Colon (tissue), 2 donors: ENCODE measurements at regions not wholly inside any gene's neighbourhood (a gene's known extent, or its start where the extent isn't known, plus 50 kb on each side); places are given as distances from the start of the nearest gene placed in this dataset.

Source experiments
- FAIRE-seq: peaks from 2 replicates; lab custom pipeline; 2012; peaks lifted over from hg19 to GRCh38; lab: Jason Lieb, UNC
- donor health status: control.
- donor health status: control.

DNA sequence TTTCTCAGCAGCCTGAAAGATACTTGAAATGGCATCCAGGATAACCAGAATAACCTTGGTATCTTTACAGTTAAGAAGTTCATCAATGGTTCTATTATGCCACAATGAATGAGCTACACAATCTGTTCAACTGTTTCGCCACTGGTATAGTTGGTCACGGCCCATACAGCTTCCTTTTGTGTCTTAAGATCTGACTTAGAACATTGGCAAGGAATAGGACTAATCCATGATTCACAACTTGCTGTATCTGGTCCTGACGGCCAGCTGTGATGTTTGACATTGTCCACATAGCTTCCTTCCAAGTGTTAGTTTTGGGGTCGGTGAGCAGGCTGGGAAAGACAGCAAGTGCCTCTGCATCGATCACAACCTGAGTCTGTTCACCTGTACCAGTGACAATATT is 113.3 kb upstream of the RAD23B start:
- FAIRE-seq = no peak

DNA sequence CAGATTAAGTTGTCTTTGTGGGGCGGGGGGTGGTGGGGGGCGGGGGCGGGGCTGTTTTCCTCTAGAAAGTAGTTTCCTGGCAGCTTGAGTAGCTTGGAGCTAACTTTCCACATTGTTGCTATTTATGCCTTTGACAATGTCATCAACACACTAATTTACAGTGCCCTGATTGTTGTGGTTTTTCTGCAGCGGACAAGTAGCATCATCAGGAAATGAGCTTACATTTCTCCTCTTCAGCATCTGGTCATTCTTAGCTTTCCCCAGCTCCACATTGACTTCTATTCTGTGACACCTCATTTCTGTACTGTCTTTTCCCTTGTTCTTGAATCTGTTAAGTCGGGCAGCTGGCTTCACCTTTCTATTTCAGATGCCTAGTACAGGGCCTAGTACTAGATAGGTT is 112.3 kb upstream of the RAD23B start:
- FAIRE-seq = no peak

DNA sequence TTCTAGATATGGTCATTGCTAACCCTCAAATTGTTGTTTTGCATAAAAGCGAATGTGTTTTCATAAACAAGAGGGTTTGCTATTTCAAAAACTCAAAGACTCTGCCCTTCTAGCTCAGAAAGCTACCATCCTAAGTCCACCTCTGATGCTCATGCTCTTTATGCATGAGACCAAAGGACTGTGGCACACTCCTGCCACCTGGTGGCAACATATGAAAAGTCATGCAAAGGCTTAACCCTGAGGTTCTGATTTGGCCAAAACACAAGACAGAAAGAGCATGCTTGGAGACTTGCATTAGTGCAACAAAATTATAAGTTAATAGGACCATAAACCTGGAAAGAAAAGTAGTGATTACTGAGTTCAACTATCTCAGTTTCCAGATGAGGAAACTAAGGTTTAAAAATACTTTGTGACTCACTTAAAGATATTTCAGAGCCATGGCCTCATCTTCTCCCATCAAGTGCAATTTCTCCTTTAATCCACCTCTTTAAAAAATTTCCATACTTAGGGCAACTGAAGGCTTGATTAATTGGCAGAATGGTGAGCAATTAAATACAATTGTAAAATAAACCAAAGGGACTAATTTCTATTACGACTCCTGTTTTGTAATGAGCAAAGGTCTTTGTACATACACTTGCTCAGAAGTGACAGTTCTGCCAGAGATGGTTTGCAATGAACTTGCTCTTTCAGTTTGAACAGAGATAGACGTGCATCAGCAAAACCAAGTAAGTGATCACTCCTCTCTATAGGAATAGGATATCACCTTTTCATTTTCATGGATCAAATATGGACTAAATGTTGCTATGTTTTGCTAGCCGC is 110.7 kb upstream of the RAD23B start:
- FAIRE-seq = no peak

DNA sequence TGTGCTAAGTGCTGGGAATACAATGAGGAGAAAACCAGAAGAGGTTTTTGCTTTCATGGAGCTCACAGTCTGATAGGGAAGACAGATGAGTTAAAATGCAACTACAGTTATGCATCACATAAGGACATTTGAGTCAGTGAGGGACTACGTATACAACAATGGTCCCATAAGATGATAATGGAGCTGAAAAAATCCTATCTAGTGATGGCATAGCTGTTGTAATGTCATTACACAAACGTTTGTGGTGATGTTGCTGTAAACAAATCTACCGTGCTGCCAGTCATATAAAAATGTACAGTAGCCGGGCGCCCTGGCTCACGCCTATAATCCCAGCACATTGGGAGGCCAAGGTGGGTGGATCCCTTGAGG is 110.1 kb upstream of the RAD23B start:
- no peak for FAIRE-seq

DNA sequence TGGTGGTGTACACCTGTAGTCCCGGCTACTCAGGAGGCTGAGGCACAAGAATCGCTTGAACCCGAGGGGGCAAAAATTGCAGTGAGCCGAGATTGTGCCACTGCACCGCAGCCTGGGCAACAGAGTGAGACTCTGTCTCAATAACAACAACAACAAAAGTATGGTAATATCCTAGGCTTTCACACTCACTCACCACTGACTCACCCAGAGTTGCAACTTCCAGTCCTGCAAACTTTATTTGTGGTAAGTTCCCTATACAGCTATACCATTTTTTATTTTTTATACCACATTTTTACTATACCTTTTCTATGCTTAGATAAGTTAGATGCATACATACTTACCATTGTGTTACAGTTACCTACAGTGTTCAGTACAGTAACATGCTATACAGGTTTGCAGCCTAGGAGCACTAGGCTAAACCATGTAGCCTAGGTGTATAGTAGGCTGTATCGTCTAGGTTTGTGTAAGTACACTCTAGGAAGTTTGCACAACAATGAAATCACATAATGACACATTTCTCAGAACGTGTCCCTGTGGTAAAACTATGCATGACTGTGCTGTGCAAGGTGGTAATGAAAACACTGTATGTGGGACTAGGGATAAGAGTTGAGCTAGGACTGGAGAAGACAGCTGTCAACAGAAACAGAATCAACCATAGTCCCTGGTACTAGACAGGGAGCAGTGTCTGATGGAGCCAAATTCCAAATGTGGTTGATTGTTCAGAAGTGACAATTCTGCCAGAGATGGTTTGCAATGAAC is 109.5 kb upstream of the RAD23B start:
- FAIRE-seq = no peak

DNA sequence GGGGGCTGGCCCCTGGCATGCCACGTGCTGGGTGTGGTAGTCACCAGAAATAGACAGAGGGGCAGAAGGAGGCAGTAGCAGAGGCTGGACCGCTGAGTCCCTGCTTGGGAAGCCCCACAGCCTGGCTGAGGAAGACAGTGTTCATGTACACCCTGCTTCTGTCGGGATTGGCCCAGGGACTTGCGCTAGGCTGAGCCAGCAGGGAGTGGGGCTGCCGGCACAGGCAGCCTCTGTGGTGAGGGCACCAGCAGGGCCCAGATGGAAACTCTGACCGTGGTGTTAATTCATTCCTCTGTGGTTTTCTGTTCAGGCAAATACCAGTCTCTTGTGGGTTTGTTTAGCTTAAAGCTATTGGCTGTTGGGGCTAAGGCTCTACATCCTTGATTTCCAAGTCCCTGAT is 108.6 kb upstream of the RAD23B start:
- no peak for FAIRE-seq

DNA sequence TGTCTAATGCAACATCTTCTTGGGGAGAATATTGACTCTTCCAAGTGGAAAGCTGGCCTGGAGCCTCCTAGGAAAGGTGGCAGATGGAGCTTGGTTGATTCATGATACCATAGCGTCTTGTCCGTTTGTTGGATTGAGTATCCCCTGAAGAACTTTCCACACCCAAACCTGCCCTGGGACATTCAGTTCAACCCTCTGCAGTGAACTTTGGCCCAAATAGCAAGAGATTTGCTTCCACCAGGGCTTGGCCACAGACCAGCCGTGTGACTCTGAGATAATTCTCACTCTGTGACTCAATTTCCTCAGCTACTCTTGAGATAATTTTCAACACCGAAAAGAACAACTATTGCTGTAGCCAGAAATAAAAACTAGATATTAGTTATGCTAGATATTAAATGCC is 108.0 kb upstream of the RAD23B start:
- no peak for FAIRE-seq

DNA sequence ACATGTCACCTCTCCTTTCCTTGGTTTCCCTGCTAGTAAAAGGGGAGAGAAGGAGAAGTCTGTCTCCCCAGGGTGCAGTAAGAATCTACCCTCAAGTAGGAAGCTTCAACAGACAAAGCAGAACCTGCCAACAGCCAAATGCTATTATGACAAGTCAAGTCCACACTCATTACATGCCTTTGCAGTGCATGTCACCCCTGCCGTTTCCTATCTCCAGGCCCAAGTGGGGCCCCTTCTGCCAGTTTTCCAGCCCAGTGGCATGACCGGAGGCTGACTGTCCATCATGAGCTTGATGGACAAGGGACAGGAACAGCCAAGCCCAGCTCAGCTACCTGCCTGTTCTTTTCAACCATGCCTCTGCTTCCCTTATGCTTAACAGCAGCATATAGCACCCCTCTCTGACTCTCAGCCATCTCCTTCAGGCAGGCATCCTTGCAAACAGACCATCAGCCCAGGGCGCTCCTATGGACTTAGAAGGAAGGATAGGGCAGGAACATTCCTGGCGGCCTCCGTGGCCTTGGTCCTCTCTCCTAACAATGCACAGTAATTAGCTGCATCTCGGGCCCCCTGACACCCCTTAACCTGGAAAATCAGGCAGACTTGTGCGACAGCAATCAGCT is 107.2 kb upstream of the RAD23B start:
- FAIRE-seq = no peak

DNA sequence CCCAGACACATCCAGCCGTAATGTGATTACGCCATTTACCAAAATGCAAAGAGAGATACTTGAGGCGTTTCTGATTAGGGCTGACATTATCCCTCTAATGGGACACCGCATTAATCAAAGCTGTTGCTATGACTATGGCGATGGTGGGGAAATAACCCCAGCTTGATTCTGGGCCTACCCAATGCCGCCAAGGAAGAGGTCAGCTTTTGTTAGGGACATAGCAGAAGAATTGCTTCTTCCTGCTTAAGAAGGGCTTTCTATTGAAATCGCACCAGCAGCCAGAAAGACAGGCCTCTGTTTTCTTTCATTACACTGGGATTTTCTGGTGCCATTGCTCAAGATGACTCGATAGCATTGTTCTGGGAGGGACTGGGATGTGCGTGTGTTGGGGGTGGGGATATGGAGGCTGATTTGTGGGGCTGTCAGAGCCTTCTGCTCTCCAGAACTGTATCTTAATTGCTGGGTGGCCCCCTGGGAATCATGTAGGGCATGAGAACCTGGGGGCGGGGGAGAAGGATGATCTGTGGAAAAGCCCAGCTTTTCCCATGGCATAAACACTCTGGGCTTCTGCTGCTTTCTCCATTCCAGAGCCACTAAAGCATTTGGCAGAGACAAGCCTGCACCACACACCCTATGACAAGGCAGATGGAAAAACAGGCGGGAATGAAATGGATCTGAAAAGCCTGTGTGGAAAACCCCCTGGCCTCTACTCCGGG is 106.5 kb upstream of the RAD23B start:
- no peak for FAIRE-seq

DNA sequence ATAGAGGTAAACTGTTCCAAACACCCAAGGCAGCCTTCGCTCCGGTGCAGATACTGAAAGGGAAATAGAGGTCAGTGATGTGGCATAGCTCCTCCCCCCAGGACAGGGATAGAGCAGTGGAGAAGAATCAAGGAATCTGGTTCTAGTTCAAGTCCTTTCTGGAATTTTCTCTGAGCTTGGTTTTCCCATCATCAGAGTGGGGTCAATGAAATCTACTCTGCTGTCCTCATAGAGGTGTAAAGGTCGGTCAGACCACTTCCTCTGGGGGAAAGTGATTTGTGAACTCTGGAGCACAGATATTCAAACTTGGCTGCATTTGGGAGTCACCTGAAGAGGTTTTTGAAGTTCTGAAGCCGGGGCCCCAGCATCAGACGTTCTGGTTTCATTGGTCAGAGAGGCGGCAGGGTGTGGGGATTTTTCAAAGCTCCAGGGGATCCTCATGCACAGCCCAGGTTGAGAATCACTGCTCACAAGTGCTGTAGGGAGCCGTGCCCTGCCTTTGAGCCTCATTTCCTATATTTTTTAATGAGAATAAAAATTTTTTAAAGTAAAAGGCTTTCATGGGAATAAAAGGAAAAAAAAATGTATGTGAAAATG is 105.7 kb upstream of the RAD23B start:
- FAIRE-seq = no peak

DNA sequence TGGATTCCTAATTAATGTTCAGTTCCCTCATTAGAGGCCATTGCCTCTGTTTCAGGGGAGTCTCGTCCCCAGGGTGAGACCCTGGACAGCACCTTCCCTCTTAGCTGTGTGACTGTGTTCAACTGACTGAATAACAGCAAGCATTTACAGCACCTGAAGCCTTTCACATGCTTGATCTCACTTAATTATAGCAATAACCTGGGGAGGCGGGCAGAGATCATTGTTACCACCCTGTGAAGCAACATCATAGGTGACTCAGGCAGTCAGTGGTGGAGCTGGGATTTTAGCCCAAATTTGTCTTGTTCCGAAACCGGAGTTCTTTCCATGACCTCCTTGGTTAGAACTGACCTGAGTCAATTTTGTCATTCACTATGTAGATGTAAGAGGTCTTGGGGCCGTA is 105.2 kb upstream of the RAD23B start:
- FAIRE-seq = no peak

DNA sequence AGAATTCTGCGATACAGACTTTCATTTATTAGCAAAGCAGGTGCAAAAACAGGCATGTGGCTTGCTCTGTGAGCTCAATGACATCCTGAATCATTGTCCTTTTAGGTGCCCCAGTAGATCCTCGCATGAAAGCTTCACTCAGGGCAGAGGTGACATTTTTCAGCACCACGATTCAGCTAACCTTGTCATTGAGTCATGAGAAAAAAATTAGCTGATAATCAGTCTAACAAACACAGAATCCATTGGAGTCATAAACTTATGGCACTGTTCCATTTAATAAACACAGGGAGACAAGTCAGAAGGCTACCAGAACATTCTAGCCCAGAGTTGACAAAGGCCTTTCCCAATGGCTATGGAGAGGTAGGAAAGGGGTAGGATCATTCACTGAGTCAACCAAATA is 104.8 kb upstream of the RAD23B start:
- no peak for FAIRE-seq

DNA sequence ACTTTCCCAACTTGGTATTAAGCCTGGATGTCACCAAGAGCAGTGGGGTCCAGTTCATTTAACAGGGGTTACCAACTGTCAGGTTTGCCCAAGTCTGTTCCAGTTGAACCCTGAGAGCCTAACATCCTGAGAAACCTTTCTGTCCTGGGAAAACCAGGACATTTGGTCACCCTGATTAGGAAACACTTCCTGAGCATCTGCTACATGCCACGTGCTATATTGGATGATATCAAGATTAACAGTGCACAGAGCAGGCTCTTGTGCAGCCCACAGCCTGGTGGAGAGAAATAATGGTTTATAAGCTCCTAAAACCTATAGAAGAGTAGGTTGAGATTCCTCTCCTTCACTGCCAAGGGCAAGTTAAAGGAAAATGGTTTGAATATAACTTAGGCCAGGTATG is 102.9 kb upstream of the RAD23B start:
- FAIRE-seq = no peak

DNA sequence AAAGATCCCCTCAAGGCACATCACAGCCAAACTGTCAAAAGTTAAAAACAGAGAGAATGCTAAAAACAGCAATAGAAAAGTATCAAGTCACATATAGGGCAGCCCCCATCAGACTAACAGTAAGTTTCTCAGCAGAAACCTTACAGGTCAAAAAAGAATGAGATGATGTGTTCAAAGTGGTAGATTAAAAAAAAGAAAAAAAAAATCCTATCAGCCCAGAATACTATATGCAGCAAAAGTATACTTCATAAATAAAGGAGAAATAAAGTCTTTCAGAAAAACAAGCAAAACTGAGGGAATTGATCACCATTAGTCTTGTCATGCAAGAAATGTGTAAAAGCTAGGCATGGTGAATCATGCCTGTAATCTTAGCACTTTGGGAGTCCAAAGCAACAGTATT is 99.9 kb upstream of the RAD23B start:
- FAIRE-seq = no peak

DNA sequence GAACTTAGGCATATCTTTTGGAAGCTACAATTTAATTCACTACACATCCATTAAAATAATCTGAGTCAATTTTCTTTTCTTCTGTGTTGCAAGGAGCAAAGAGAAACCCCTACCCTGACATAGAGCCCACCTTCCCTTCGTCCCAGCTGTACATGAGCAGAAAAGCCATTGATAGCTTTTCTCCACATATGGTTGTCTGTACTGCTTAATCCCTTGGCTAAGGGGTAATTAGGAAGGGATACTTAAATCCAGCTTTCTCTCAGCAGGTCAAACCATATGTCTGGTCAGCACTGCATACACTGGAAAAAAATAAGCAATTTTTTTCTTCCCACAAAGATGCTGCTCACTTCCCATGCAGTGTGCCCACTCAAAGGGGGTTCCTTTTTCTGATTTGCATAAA is 94.7 kb upstream of the RAD23B start:
- FAIRE-seq = no peak

DNA sequence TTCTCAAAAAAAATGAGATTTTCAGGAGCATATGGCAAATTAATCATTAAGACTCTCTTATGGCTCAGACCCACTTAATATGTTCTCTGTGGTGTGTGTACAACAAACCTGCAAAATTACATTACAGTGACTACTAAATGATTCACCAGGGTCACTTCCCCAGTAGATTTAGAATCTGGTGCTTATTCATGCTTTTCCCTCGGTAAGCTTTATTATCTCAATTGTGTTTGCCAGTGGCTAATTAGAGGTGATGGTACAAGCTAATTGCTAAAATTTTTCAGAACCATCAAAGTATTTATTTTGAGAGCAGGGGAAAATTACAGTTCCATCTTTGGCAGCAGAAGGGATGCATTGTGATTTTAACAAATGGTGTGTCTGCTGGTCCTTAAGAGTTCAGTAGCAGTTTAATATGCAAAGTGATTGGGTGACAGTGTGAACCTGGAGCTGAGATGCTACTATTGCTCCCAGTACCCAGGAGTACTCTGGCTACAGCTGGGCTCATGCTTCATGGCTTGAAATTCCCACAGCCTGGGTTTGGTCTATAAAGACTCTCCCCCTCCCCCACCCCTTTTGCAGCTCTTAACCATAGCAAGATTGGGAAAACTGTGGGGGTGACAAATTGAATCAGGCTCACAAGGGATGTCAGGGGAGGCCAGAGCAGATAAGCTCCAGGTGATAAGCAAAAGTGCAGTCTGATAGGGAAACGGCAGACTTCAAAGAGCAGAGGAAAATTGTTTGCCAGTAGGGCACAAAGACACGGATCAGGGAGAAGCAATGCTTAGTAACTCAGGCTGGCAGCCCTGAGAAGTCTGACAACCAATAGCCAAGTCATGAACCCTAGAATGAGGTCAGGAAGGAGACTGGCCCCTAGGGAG is 92.8 kb upstream of the RAD23B start:
- FAIRE-seq = no peak

DNA sequence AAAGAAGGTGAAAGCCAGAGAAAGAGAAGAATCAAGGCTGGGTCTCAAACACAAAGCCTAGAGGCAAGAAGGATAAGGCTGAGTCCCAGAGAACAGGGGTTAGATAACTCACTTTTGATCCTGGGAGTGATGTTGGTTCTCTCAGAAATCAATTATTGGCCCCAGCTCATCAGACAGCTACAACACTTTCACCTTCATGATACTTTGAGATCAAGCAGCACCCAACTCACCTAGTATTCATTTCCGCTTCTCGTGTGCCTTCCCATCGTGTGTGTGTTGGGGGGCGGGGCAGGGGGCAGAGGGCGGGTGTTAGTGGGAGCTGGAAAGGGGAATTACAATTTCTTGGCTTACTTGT is 92.2 kb upstream of the RAD23B start:
- FAIRE-seq = no peak

DNA sequence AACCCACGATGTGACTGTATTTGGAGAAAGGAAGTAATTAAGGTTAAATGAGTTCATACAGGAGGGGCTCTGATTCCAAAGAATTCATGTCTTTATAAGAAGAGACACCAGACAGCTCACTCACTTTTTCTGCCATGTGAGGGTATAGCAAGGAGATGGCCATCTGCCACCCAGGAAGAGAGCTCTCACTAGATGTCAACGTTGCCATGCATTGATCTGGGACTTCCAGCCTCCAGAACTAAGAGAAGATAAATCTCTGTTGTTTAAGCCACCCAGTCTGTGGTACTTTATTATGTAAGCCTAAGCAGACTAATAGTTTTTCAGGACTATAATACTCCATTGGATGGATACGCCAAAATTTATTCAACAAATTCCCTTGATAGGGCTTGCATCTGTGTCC is 89.8 kb upstream of the RAD23B start:
- FAIRE-seq = no peak

DNA sequence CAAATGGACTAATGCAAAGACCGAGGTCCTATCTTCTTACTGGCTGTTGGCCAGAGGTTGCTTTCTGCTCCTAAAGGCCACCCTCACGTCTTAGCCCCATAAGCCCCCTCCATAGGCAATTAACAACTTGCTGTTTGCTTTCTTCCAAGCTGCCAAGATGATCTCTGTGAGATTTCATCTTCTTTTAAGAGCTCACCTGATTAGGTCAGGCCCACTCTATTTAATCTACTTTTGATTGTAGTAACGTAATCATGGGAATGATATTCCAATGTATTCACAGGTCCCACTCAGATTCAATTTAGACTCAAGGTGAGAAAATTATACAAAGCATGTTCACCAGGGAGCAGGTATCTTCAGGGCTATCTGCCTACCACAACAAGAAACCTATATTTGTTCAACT is 84.4 kb upstream of the RAD23B start:
- FAIRE-seq = no peak

DNA sequence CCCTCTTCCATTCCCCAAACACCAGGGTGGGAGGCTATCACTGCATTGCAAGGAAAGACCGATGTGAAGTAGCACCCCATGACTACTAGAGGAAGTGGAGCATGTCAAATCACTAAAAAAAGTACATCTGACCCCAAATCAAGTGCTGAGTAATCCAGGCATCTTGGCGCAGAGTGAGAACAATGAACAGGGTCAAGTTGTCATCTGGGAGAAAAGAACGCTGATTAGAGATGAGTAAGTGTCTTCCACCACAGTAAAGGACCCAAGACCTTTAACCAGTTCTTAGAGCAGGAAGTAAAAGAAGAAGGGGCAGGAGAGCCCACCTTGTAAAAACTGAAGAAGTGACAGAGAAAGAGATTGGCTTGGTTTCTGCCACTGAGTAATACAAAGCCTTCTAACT is 75.0 kb upstream of the RAD23B start:
- FAIRE-seq = no peak

DNA sequence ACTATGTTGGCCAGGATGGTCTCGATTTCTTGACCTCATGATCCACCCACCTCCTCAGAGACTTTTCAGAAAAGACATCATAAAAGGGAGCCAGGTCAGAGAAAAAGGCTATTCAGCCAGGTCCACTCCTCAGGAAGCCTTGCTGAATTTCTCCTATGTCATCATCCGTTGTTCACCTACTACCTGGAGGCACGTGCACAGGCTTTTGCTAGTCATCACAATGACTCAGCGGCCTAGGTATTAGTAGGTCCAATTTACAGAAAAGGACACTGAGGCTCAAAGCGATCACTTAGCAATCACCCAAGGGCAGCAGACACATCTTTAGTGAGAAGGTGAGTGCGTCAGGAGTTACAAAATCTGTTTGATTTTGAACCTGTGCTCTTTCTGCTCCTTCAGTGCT is 72.3 kb upstream of the RAD23B start:
- no peak for FAIRE-seq
